HG03460 (cell line): ENCODE measurements at regions not wholly inside any gene's neighbourhood (a gene's known extent, or its start where the extent isn't known, plus 50 kb on each side); places are given as distances from the start of the nearest gene placed in this dataset.
"Not testable (repeated sequence)": the region's sequence is repeated elsewhere in the genome, so short reads cannot be mapped to it uniquely, and the experiment has no call there.

Source experiments
- ATAC-seq: cut with Tn5 transposase; IDR thresholded peaks from one replicate; pipeline ENCODE4 v1.9.1; 2021; ENCODE audit not compliant: unreplicated experiment

GRCh38 chr1:182003953-182004586 lies 57.4 kb downstream of the ZNF648 start:
- ATAC-seq: no peak

GRCh38 chr1:182003025-182003725 lies 58.3 kb downstream of the ZNF648 start:
- ATAC-seq: no peak

GRCh38 chr1:182002570-182002969 lies 58.9 kb downstream of the ZNF648 start:
- ATAC-seq: no peak

- ATAC-seq: no peak
Observed at GRCh38 chr1:181998858-181999257, 62.7 kb downstream of the ZNF648 start.

- ATAC-seq: no peak
Observed at GRCh38 chr1:181992072-181992471, 69.4 kb downstream of the ZNF648 start.

GRCh38 chr1:181990728-181991127 lies 70.8 kb downstream of the ZNF648 start:
- ATAC-seq: no peak

- ATAC-seq: no peak
Observed at GRCh38 chr1:181989261-181989920, 72.1 kb downstream of the ZNF648 start.

GRCh38 chr1:181987996-181988395 lies 73.5 kb downstream of the ZNF648 start:
- no peak for ATAC-seq

GRCh38 chr1:181987334-181987895 lies 74.1 kb downstream of the ZNF648 start:
- ATAC-seq: no peak

- no peak for ATAC-seq
Observed at GRCh38 chr1:181986907-181987305, 74.6 kb downstream of the ZNF648 start.

GRCh38 chr1:181985936-181986906 lies 75.3 kb downstream of the ZNF648 start:
- no peak for ATAC-seq

- no peak for ATAC-seq
Observed at GRCh38 chr1:181985281-181985680, 76.2 kb downstream of the ZNF648 start.

- ATAC-seq: no peak
Observed at GRCh38 chr1:181984006-181984405, 77.5 kb downstream of the ZNF648 start.

- no peak for ATAC-seq
Observed at GRCh38 chr1:181981821-181982220, 79.7 kb downstream of the ZNF648 start.

- no peak for ATAC-seq
Observed at GRCh38 chr1:181972256-181972655, 89.3 kb downstream of the ZNF648 start.

- no peak for ATAC-seq
Observed at GRCh38 chr1:181971424-181971823, 90.1 kb downstream of the ZNF648 start.

GRCh38 chr1:181969902-181970301 lies 91.6 kb downstream of the ZNF648 start:
- ATAC-seq: no peak

GRCh38 chr1:181954696-181955095 lies 106.8 kb downstream of the ZNF648 start:
- ATAC-seq: not testable (repeated sequence)

GRCh38 chr1:181954178-181954577 lies 107.3 kb downstream of the ZNF648 start:
- not testable (repeated sequence) for ATAC-seq

- no peak for ATAC-seq
Observed at GRCh38 chr1:181953596-181953995, 107.9 kb downstream of the ZNF648 start.

- no peak for ATAC-seq
Observed at GRCh38 chr1:181951213-181951612, 110.3 kb downstream of the ZNF648 start.
